HepG2 (cell line): ENCODE measurements at regions not wholly inside any gene's neighbourhood (a gene's known extent, or its start where the extent isn't known, plus 50 kb on each side); places are given as distances from the start of the nearest gene placed in this dataset.

Source experiments
- AKAP8 ChIP-seq: sonication (generic); formaldehyde crosslinking; IDR thresholded peaks from 2 replicates; pipeline ENCODE4 v1.5.1; 2020; ENCODE audit warnings: mild to moderate bottlenecking, missing genetic modification reagents
- HNRNPLL ChIP-seq: fragments of 200-400 bp; formaldehyde crosslinking; IDR thresholded peaks from 2 replicates; pipeline ENCODE4 v1.6.1; 2017; ENCODE audit warnings: mild to moderate bottlenecking, low read depth, low read length; ENCODE audit not compliant: poor library complexity, severe bottlenecking
- ISL2 ChIP-seq: sonication (generic); formaldehyde crosslinking; IDR thresholded peaks from 2 replicates; pipeline ENCODE4 v1.5.0; 2020; ENCODE audit warnings: missing genetic modification reagents
- KAT2B ChIP-seq: fragments of 150-350 bp; IDR thresholded peaks from 2 replicates; pipeline ENCODE4 v1.6.1; 2014; ENCODE audit warnings: low read depth, low read length, borderline replicate concordance
- KDM5B ChIP-seq: sonication (generic); formaldehyde crosslinking; IDR thresholded peaks from 2 replicates; pipeline ENCODE4 v1.4.0; 2020; ENCODE audit warnings: missing genetic modification reagents, mild to moderate bottlenecking, borderline replicate concordance
- SMARCE1 ChIP-seq: fragments of 450-650 bp; IDR thresholded peaks from 2 replicates; pipeline ENCODE4 v1.6.1; 2017; ENCODE audit warnings: borderline replicate concordance
- TFDP2 ChIP-seq: sonication (generic); formaldehyde crosslinking; IDR thresholded peaks from 2 replicates; pipeline ENCODE4 v1.4.0; 2020; ENCODE audit warnings: missing genetic modification reagents
- ZBTB21 ChIP-seq: sonication (generic); formaldehyde crosslinking; IDR thresholded peaks from 2 replicates; pipeline ENCODE4 v1.4.0; 2020; ENCODE audit warnings: missing genetic modification reagents
- ZEB1 ChIP-seq: IDR thresholded peaks from 2 replicates; pipeline ENCODE4 v1.6.1; 2012; ENCODE audit warnings: mild to moderate bottlenecking, low read depth, inconsistent platforms; ENCODE audit not compliant: insufficient replicate concordance
- ZKSCAN1 ChIP-seq: fragments of 150-350 bp; IDR thresholded peaks from 2 replicates; pipeline ENCODE4 v1.6.1; 2014; ENCODE audit warnings: low read length
- ZNF10 ChIP-seq: sonication (generic); formaldehyde crosslinking; IDR thresholded peaks from 2 replicates; pipeline ENCODE4 v1.4.0; 2020; ENCODE audit warnings: mild to moderate bottlenecking, low read depth, missing genetic modification reagents, borderline replicate concordance
- ZNF180 ChIP-seq: sonication (generic); formaldehyde crosslinking; IDR thresholded peaks from 2 replicates; pipeline ENCODE4 v1.4.0; 2020; ENCODE audit warnings: low read depth, missing genetic modification reagents, borderline replicate concordance
- ZNF354B ChIP-seq: sonication (generic); formaldehyde crosslinking; IDR thresholded peaks from 2 replicates; pipeline ENCODE4 v1.8.0; 2022; ENCODE audit warnings: mild to moderate bottlenecking, missing genetic modification reagents
- ZNF549 ChIP-seq: sonication (generic); formaldehyde crosslinking; IDR thresholded peaks from 2 replicates; pipeline ENCODE4 v1.5.0; 2020; ENCODE audit warnings: missing genetic modification reagents
- TF ChIP-seq, protein P1 (sequence below): IDR thresholded peaks from 2 replicates; pipeline ENCODE4 v1.6.1; 2016; ENCODE audit warnings: control low read depth
- TF ChIP-seq, protein P2 (sequence below): sonication (generic); formaldehyde crosslinking; IDR thresholded peaks from 2 replicates; pipeline ENCODE4 v1.9.0; 2022; ENCODE audit warnings: low read depth, missing genetic modification reagents
- TF ChIP-seq, protein P3 (sequence below): sonication (generic); formaldehyde crosslinking; IDR thresholded peaks from 2 replicates; pipeline ENCODE4 v1.8.1; 2023; ENCODE audit warnings: mild to moderate bottlenecking, moderate library complexity, missing genetic modification reagents
- TF ChIP-seq, protein P4 (sequence below): sonication (generic); formaldehyde crosslinking; IDR thresholded peaks from 2 replicates; pipeline ENCODE4 v1.8.0; 2022; ENCODE audit warnings: missing genetic modification reagents, low read depth, mild to moderate bottlenecking, borderline replicate concordance
- TF ChIP-seq, protein P5 (sequence below): sonication (generic); formaldehyde crosslinking; IDR thresholded peaks from 2 replicates; pipeline ENCODE4 v1.8.1; 2023; ENCODE audit warnings: missing genetic modification reagents, inconsistent platforms, borderline replicate concordance

GRCh38 chr2:134120733-134121630 lies 132.9 kb upstream of the MGAT5 start (continued):
- peak; percentile 90; the same call in 1 of the 2 replicates for TF ChIP-seq ZNF354B (CRISPR knock-in tag)
- TF ChIP-seq, protein P1, sequence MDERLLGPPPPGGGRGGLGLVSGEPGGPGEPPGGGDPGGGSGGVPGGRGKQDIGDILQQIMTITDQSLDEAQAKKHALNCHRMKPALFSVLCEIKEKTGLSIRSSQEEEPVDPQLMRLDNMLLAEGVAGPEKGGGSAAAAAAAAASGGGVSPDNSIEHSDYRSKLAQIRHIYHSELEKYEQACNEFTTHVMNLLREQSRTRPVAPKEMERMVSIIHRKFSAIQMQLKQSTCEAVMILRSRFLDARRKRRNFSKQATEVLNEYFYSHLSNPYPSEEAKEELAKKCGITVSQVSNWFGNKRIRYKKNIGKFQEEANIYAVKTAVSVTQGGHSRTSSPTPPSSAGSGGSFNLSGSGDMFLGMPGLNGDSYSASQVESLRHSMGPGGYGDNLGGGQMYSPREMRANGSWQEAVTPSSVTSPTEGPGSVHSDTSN (CRISPR knock-in tag): no peak
- TF ChIP-seq ZNF10 (CRISPR knock-in tag): no peak
- TF ChIP-seq, protein P2, sequence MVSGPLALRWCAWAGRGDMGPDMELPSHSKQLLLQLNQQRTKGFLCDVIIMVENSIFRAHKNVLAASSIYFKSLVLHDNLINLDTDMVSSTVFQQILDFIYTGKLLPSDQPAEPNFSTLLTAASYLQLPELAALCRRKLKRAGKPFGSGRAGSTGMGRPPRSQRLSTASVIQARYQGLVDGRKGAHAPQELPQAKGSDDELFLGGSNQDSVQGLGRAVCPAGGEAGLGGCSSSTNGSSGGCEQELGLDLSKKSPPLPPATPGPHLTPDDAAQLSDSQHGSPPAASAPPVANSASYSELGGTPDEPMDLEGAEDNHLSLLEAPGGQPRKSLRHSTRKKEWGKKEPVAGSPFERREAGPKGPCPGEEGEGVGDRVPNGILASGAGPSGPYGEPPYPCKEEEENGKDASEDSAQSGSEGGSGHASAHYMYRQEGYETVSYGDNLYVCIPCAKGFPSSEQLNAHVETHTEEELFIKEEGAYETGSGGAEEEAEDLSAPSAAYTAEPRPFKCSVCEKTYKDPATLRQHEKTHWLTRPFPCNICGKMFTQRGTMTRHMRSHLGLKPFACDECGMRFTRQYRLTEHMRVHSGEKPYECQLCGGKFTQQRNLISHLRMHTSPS (CRISPR knock-in tag): no peak; the same call in 1 of the 2 replicates
- no peak for TF ChIP-seq ZNF549 (CRISPR knock-in tag)
- TF ChIP-seq, protein P3, sequence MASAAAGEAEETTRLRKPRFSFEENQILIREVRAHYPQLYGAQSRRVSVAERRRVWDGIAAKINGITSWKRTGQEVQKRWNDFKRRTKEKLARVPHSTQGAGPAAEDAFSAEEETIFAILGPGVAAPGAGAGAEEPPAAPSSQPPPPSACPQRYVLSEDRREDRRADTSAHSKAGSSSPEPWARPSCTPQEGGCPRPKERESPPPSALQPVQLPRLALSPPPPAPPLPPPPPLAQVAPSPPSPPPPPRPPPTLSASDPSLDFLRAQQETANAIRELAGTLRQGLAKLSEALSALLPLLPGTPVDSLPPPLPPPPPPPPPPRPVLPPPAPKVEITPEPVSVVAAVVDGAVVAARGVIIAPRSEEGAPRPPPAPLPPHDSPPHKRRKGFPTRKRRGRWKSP (CRISPR knock-in tag): no peak; the same call in none of the 2 replicates
- TF ChIP-seq HNRNPLL: peak; percentile 65
- TF ChIP-seq, protein P4, sequence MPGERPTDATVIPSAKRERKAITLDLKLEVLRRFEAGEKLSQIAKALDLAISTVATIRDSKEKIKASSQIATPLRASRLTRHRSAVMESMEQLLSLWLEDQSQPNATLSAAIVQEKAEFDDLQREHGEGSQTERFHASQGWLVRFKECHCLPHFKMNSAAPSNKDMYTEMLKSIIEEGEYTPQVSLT (CRISPR knock-in tag): no peak
- TF ChIP-seq ZEB1: no peak
- TF ChIP-seq KDM5B (CRISPR knock-in tag): peak; percentile 97
- TF ChIP-seq, protein P5, sequence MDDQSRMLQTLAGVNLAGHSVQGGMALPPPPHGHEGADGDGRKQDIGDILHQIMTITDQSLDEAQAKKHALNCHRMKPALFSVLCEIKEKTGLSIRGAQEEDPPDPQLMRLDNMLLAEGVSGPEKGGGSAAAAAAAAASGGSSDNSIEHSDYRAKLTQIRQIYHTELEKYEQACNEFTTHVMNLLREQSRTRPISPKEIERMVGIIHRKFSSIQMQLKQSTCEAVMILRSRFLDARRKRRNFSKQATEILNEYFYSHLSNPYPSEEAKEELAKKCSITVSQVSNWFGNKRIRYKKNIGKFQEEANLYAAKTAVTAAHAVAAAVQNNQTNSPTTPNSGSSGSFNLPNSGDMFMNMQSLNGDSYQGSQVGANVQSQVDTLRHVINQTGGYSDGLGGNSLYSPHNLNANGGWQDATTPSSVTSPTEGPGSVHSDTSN (CRISPR knock-in tag): no peak
- TF ChIP-seq ISL2 (CRISPR knock-in tag): peak; percentile 42
- no peak; the same call in 1 of the 2 replicates for TF ChIP-seq TFDP2 (CRISPR knock-in tag)
- TF ChIP-seq ZBTB21 (CRISPR knock-in tag): no peak
- no peak for TF ChIP-seq ZKSCAN1
- no peak for TF ChIP-seq KAT2B
- TF ChIP-seq AKAP8 (CRISPR knock-in tag): peak; percentile 68; the same call in 1 of the 2 replicates
- no peak for TF ChIP-seq SMARCE1
- TF ChIP-seq ZNF180 (CRISPR knock-in tag): no peak
